H4 (cell line): ENCODE measurements at regions not wholly inside any gene's neighbourhood (a gene's known extent, or its start where the extent isn't known, plus 50 kb on each side); places are given as distances from the start of the nearest gene placed in this dataset.
A peak's percentile ranks its signal among the peaks of the same experiment; 100 is the strongest.

ENCODE experiments used
- DNase-seq: peaks from one replicate; pipeline ENCODE4 v3.0.0-alpha.2; 2015; ENCODE audit warnings: low spot score

- no peak for DNase-seq
Measured at GRCh38 chr13:92938486-92939020, 288.1 kb upstream of the GPC6 start.

GRCh38 chr13:92941167-92941566 lies 285.4 kb upstream of the GPC6 start:
- no peak for DNase-seq

DNA sequence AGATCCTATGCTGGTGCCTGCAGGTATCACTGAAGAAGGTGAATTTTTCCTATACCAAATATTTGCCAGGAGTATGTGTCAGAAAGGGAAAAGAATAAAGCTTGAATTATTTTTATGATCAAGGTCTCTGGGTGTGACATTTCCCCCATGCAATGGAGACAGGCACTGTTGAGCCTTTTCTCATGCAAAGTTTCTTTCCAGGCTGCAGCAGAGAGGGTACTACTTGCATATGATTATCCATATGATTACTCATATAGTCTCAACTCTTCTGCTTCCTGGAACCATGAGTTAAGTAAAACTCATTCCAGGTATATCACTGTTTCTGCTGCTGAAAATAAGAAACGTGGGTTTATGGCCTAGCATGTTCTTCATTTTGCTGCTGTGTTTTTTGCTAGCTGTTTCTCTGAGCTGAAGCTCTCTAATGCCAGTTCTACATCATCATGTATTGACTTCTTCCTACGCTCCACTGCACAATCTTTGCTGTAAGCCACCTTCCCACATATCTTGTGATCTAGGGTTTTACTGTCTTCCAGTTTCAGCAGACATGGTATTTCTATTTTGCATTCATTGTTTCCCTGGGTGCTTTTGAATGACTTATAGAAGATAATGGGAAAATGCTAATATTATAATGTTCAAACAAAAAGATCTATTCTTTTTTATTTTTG lies 278.7 kb upstream of the GPC6 start:
- DNase-seq: no peak

DNA sequence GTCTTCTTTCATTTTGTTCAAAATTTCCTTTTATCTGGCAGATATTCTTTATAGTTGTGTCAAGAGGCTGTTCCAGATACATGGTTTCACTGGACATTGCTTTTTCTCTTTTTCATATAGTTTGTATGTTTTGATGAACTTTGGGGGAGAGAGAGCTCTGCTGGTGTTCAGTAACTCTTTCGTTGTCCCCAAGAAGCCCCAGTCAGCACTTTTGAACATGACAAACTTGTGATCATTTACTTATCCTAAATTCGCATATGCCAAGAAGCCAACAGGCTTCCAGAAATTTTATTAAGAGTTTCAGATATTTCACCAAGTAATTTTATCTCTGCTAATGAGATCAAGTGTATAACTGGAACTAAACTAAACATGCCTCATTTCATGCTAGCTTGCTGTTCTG lies 275.8 kb upstream of the GPC6 start:
- DNase-seq: no peak

- DNase-seq: peak; percentile 12
Measured at GRCh38 chr13:92951273-92951890, 275.2 kb upstream of the GPC6 start.

GRCh38 chr13:92952161-92952560 lies 274.4 kb upstream of the GPC6 start:
- no peak for DNase-seq

DNA sequence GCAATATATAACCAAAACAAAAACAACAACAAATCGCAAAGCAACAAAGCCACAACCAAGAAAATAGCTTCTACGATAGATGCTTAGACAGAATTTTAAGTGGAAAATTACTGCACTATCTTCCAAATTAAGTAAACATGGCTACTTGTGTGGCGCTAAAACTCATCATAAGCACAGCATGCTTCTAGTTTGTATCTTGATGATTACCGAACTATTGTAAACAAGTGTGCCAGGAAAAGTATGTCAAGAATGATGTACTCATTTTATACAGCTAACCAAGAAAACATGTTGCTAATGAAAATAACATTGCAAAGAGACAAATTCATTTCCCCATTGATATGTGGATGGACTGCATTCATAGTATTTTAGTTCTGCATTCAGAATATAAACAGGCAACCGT lies 271.9 kb upstream of the GPC6 start:
- DNase-seq: no peak

DNA sequence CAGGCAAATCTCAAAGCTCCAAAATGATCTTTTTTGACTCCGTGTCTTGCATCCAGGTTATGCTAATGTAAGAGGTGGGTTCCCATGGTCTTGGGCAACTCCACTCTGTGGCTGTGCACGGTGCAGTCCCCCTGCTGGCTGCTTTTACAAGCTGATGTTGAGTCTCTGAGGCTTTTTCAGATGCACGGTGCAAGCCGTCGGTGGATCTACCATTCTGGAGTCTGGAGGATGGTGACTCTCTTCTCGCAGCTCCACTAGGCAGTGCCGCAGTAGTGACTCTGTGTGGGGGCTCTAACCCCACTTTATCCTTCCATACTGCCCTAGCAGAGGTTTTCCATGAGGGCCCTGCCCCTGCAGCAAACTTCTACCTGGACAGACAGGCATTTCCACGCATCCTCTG lies 266.8 kb upstream of the GPC6 start:
- no peak for DNase-seq

DNA sequence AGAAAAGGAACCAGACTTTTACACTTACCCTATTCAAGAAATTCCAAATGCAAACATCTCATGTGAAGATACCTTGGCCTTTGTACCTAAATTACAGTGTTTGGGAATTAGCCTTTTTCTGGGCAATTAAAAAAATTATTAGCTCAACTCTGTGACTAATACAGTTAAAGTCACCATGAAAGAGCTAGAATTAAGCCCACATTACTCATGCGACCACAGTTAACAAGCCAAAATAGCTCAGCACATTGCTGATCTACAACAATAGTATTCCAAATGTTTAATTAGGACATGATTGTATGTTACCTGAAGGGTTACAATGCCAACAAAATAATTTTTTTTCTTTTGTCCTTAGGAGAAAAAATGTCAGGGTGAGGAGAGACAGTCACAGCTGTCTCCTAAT lies 263.6 kb upstream of the GPC6 start:
- DNase-seq: no peak

- DNase-seq: no peak
Measured at GRCh38 chr13:92966341-92966740, 260.3 kb upstream of the GPC6 start.

GRCh38 chr13:92966900-92967299 lies 259.7 kb upstream of the GPC6 start:
- no peak for DNase-seq

GRCh38 chr13:92967923-92968322 lies 258.7 kb upstream of the GPC6 start:
- DNase-seq: peak; percentile 16

GRCh38 chr13:92972751-92973150 lies 253.9 kb upstream of the GPC6 start:
- no peak for DNase-seq

DNA sequence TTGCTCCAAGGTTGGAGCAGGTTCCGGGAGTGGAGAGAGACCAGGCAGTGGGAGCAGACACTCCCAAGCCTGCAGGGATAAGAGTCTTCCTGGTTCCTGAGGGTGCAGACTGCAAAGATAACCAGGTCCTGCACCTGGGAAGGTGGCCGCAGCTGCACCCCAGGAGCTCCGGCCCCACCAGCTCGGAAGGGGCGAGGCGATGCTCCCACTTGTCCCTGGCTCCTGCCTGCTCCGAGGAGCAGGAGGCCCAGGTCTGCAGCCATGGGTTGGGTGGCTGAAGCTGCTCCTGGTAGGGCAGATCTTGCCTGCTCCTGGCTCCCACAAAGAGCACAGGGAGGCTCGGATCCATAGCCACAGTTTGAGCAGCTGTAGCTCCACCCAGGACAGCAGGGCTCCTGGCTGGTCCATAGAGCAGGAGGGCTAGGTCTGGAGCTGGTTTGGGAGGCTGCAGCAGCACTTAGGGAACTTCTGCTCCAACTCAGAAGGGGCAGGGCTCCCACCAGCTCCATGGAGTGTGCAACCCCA lies 251.6 kb upstream of the GPC6 start:
- no peak for DNase-seq

GRCh38 chr13:92976657-92977056 lies 249.9 kb upstream of the GPC6 start:
- DNase-seq: no peak

- DNase-seq: no peak
Measured at GRCh38 chr13:92984151-92984550, 242.5 kb upstream of the GPC6 start.

GRCh38 chr13:92989301-92989700 lies 237.3 kb upstream of the GPC6 start:
- no peak for DNase-seq

GRCh38 chr13:92991692-92992091 lies 234.9 kb upstream of the GPC6 start:
- DNase-seq: no peak

- no peak for DNase-seq
Measured at GRCh38 chr13:92994056-92994455, 232.6 kb upstream of the GPC6 start.

- no peak for DNase-seq
Measured at GRCh38 chr13:93001866-93002461, 224.6 kb upstream of the GPC6 start.

- DNase-seq: no peak
Measured at GRCh38 chr13:93003531-93003930, 223.1 kb upstream of the GPC6 start.

- peak; percentile 10 for DNase-seq
Measured at GRCh38 chr13:93004919-93005318, 221.7 kb upstream of the GPC6 start.

DNA sequence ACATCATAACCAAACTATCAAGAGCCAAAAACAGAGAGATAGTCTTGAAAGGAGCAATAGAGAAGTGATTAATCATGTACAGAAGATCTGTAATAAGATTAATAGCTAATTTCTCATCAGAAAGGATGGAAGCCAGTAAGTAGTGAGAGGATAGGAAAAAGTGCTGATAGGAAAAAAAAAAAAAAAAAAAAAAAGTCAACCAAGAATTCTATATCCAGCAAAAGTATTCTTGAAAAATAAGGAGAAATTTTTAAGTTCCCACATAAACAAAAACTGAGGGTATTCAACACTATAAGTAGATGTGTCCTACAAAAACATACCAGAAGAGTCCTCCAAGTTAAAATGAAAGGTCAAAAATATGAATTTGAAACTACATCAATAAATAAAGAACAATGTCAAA lies 218.7 kb upstream of the GPC6 start:
- no peak for DNase-seq
